ENCODE measurements at regions not wholly inside any gene's neighbourhood (a gene's known extent, or its start where the extent isn't known, plus 50 kb on each side); places are given as distances from the start of the nearest gene placed in this dataset.

GRCh38 chr2:64792995-64793639 lies 139.4 kb upstream of the SERTAD2 start:
- peak; percentile 53 for DNase-seq
- Histone ChIP-seq H2BK120ac (ENCODE audit: low read depth, low read length) (peak overlapping the region; percentile 75; the same call in 1 of the 2 replicates), H3K9me1 (ENCODE audit: insufficient read depth, low read length) (peaks cover 3% of the 10 kb centered on the region), H3K4me2 (ENCODE audit: low read depth, low read length) (peak overlapping the region; percentile 52; the same call in 1 of the 2 replicates), H2BK20ac (ENCODE audit: low read depth, low read length) (peak overlapping the region; percentile 59; the same call in 1 of the 2 replicates), H2BK5ac (ENCODE audit: low read depth, low read length, poor library complexity, severe bottlenecking) (peak overlapping the region; percentile 76), H3K36me3 (ENCODE audit: control insufficient read depth, insufficient read depth, low read length) (no peaks in the 10 kb centered on the region), H4K20me1 (ENCODE audit: insufficient read depth, low read length) (no peaks in the 10 kb centered on the region), H4K5ac (ENCODE audit: low read depth, low read length) (peak overlapping the region; percentile 33; the same call in 1 of the 2 replicates), H2AK9ac (replicated peaks; ENCODE audit: low read depth, low read length, poor library complexity) (no peak overlapping the region), H2AK5ac (ENCODE audit: low read depth, low read length) (no peak overlapping the region), H3K9ac (ENCODE audit: low read depth, low read length) (no peak overlapping the region), H3K14ac (replicated peaks; ENCODE audit: low read depth, low read length) (peak overlapping the region; percentile 81), H2BK15ac (ENCODE audit: low read depth, low read length) (0 out of 3 replicates have a peak overlapping the region, but pooled peaks have one; percentile 4), H3K27me3 (ENCODE audit: control insufficient read depth, insufficient read depth, low read length) (peaks cover 5% of the 10 kb centered on the region), H4K91ac (ENCODE audit: insufficient read depth, low read depth, low read length) (0 out of 2 replicates have a peak overlapping the region, but pooled peaks have one; percentile 1), H4K8ac (ENCODE audit: low read depth in 2 of 2, low read length in 2 of 2) (peak overlapping the region; percentile 10 to 55; a peak in 2 of 4 replicates), H3K4me1 (ENCODE audit: control insufficient read depth, insufficient read depth, low read length) (peaks cover 6% of the 10 kb centered on the region), H2AFZ (replicated peaks; ENCODE audit: low read length, poor library complexity) (no peak overlapping the region), H3K4me3 (ENCODE audit: insufficient read depth, low read depth, low read length) (no peak overlapping the region), H3K9me3 (ENCODE audit: control insufficient read depth, insufficient read depth, low read length) (no peaks in the 10 kb centered on the region), H3K27ac (ENCODE audit: insufficient read depth, low read length) (no peak overlapping the region), H3K23ac (ENCODE audit: low read depth, low read length) (0 out of 2 replicates have a peak overlapping the region, but pooled peaks have one; percentile 21), H3K18ac (ENCODE audit: low read depth, low read length) (peak overlapping the region; percentile 70; the same call in 1 of the 2 replicates), H3K56ac (ENCODE audit: extremely low read depth, insufficient read depth, low read length) (no peak overlapping the region), H3K4ac (ENCODE audit: low read depth, low read length) (peak overlapping the region; percentile 63; the same call in 1 of the 2 replicates), H3K79me1 (ENCODE audit: low read depth in 1 of 2, low read length in 2 of 2) (no peaks in the 10 kb centered on the region)
- dilution Hi-C loops (cut with HindIII; ENCODE audit: low sequenced_read_pairs, unreplicated experiment) (no loop called here), intact Hi-C loops (cut with micrococcal nuclease) (no loop called here), in situ Hi-C loops (cut with MboI; ENCODE audit: low sequenced_read_pairs) (no loop called here)
- no TSS peak for BruUV-seq (replicated peaks)
- TF ChIP-seq MAFK (IDR thresholded peaks at IDR 0.05; ENCODE audit: low read depth, low read length) (no peak), CEBPB (IDR thresholded peaks at IDR 0.05; ENCODE audit: low read depth, low read length) (no peak), RAD21 (IDR thresholded peaks at IDR 0.05; ENCODE audit: low read length) (no peak), ELK1 (IDR thresholded peaks at IDR 0.05; ENCODE audit: borderline replicate concordance, low read depth, low read length) (no peak), MXI1 (IDR thresholded peaks at IDR 0.05; ENCODE audit: borderline replicate concordance, low read depth, low read length) (no peak), FOS (IDR thresholded peaks at IDR 0.05; ENCODE audit: low read depth, low read length) (no peak), MAZ (IDR thresholded peaks at IDR 0.05; ENCODE audit: borderline replicate concordance, low read depth, low read length) (no peak), RCOR1 (IDR thresholded peaks at IDR 0.05; ENCODE audit: insufficient replicate concordance, low read length) (no peak), BHLHE40 (IDR thresholded peaks at IDR 0.05; ENCODE audit: low read depth, low read length) (no peak)
- TF ChIP-seq, protein P1, sequence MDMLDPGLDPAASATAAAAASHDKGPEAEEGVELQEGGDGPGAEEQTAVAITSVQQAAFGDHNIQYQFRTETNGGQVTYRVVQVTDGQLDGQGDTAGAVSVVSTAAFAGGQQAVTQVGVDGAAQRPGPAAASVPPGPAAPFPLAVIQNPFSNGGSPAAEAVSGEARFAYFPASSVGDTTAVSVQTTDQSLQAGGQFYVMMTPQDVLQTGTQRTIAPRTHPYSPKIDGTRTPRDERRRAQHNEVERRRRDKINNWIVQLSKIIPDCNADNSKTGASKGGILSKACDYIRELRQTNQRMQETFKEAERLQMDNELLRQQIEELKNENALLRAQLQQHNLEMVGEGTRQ (IDR thresholded peaks at IDR 0.05; ENCODE audit: low read depth, low read length) = no peak
- ChIA-PET CTCF (interaction anchor here (1.0 kb wide), 1 partner anchor 12 kb away, joined by 3 read pairs; no protein-coding TSS in a partner anchor), POLR2A (ENCODE audit: unreplicated experiment) (no interaction called here)
- WGBS, 2 experiments (ENCODE audit: extremely low coverage in 2 of 2, insufficient read length in 1 of 2) = 40% methylated on average over 1 of the region's 5 CpGs; no CpG with 5 or more reads in 1 of the 2 experiments
- ATAC-seq (ENCODE audit: low read depth) = peak; percentile 38; the same call in 1 of the 2 replicates

All from IMR-90 (cell line).